ENCODE measurements at regions not wholly inside any gene's neighbourhood (a gene's known extent, or its start where the extent isn't known, plus 50 kb on each side); places are given as distances from the start of the nearest gene placed in this dataset.

- no peaks in the 10 kb centered on the region for H4K20me1 ChIP-seq (ENCODE audit: insufficient read depth, low read length)
- no peak overlapping the region for H2AFZ ChIP-seq (ENCODE audit: low read length)
- no peak overlapping the region for H3K4me3 ChIP-seq (ENCODE audit: low read depth, low read length, poor library complexity, severe bottlenecking)
- H3K79me2 ChIP-seq (ENCODE audit: insufficient read depth, low read length), result no peaks in the 10 kb centered on the region
- no peaks in the 10 kb centered on the region for H3F3A ChIP-seq (ENCODE audit: insufficient read depth, low read length)
- no peaks in the 10 kb centered on the region for H3K9me3 ChIP-seq (ENCODE audit: low read length)
- no peaks in the 10 kb centered on the region for H3K36me3 ChIP-seq (ENCODE audit: insufficient read depth, low read length)
- H3K9me2 ChIP-seq (ENCODE audit: low read depth, low read length), result no peaks in the 10 kb centered on the region
- H3K4me1 ChIP-seq (ENCODE audit: insufficient read depth, low read length, severe bottlenecking), result no peaks in the 10 kb centered on the region
- TF ChIP-seq CTCF (IDR thresholded peaks at IDR 0.05; ENCODE audit: low read length) (no peak), EZH2 (IDR thresholded peaks at IDR 0.05; ENCODE audit: borderline replicate concordance, low read length) (no peak)
- H3K27me3 ChIP-seq (ENCODE audit: insufficient read depth, low read length), result no peaks in the 10 kb centered on the region
- no peak overlapping the region for H3K9ac ChIP-seq (ENCODE audit: low read length)
- no peak overlapping the region for H3K27ac ChIP-seq (ENCODE audit: low read depth, low read length, poor library complexity, severe bottlenecking)
- H3K4me2 ChIP-seq (ENCODE audit: low read length), result no peak overlapping the region
Measured at GRCh38 chr13:85592211-85592610, 207.0 kb downstream of the SLITRK6 start.

- Histone ChIP-seq H3K4me1 (ENCODE audit: insufficient read depth, low read length, severe bottlenecking) (no peaks in the 10 kb centered on the region), H3K79me2 (ENCODE audit: insufficient read depth, low read length) (no peaks in the 10 kb centered on the region), H3K9ac (ENCODE audit: low read length) (no peak overlapping the region), H3K4me2 (ENCODE audit: low read length) (no peak overlapping the region), H3K9me2 (ENCODE audit: low read depth, low read length) (no peaks in the 10 kb centered on the region), H3K36me3 (ENCODE audit: insufficient read depth, low read length) (no peaks in the 10 kb centered on the region), H3K4me3 (ENCODE audit: low read depth, low read length, poor library complexity, severe bottlenecking) (no peak overlapping the region), H2AFZ (ENCODE audit: low read length) (no peak overlapping the region), H3K9me3 (ENCODE audit: low read length) (no peaks in the 10 kb centered on the region), H3K27ac (ENCODE audit: low read depth, low read length, poor library complexity, severe bottlenecking) (no peak overlapping the region), H4K20me1 (ENCODE audit: insufficient read depth, low read length) (no peaks in the 10 kb centered on the region), H3K27me3 (ENCODE audit: insufficient read depth, low read length) (no peaks in the 10 kb centered on the region), H3F3A (ENCODE audit: insufficient read depth, low read length) (no peaks in the 10 kb centered on the region)
- TF ChIP-seq CTCF (IDR thresholded peaks at IDR 0.05; ENCODE audit: low read length), result no peak
- no peak for TF ChIP-seq EZH2 (IDR thresholded peaks at IDR 0.05; ENCODE audit: borderline replicate concordance, low read length)
Measured at GRCh38 chr13:85590231-85590931, 208.8 kb downstream of the SLITRK6 start.

- no peak for TF ChIP-seq CTCF (IDR thresholded peaks at IDR 0.05; ENCODE audit: low read length)
- TF ChIP-seq EZH2 (IDR thresholded peaks at IDR 0.05; ENCODE audit: borderline replicate concordance, low read length), result no peak
- H3K27ac ChIP-seq (ENCODE audit: low read depth, low read length, poor library complexity, severe bottlenecking), result no peak overlapping the region
Measured at GRCh38 chr13:85589021-85589420, 210.2 kb downstream of the SLITRK6 start.

More at GRCh38 chr13:85589021-85589420, 210.2 kb downstream of the SLITRK6 start:
- H3K27me3 ChIP-seq (ENCODE audit: insufficient read depth, low read length), result no peaks in the 10 kb centered on the region
- no peak overlapping the region for H3K4me3 ChIP-seq (ENCODE audit: low read depth, low read length, poor library complexity, severe bottlenecking)
- no peaks in the 10 kb centered on the region for H3K9me3 ChIP-seq (ENCODE audit: low read length)
- H2AFZ ChIP-seq (ENCODE audit: low read length), result no peak overlapping the region
- no peak overlapping the region for H3K9ac ChIP-seq (ENCODE audit: low read length)
- no peaks in the 10 kb centered on the region for H3K79me2 ChIP-seq (ENCODE audit: insufficient read depth, low read length)
- no peaks in the 10 kb centered on the region for H3K4me1 ChIP-seq (ENCODE audit: insufficient read depth, low read length, severe bottlenecking)
- no peaks in the 10 kb centered on the region for H3K9me2 ChIP-seq (ENCODE audit: low read depth, low read length)
- H3K4me2 ChIP-seq (ENCODE audit: low read length), result no peak overlapping the region
- no peaks in the 10 kb centered on the region for H4K20me1 ChIP-seq (ENCODE audit: insufficient read depth, low read length)
- H3F3A ChIP-seq (ENCODE audit: insufficient read depth, low read length), result no peaks in the 10 kb centered on the region
- no peaks in the 10 kb centered on the region for H3K36me3 ChIP-seq (ENCODE audit: insufficient read depth, low read length)
